ENCODE measurements at regions not wholly inside any gene's neighbourhood (a gene's known extent, or its start where the extent isn't known, plus 50 kb on each side); places are given as distances from the start of the nearest gene placed in this dataset.

- TF ChIP-seq CTCF (IDR thresholded peaks at IDR 0.05), result no peak
- TF ChIP-seq POLR2A (IDR thresholded peaks at IDR 0.05), result no peak
Measured at GRCh38 chr13:33550276-33550675, 264.7 kb upstream of the STARD13 start.
